ENCODE measurements at regions not wholly inside any gene's neighbourhood (a gene's known extent, or its start where the extent isn't known, plus 50 kb on each side); places are given as distances from the start of the nearest gene placed in this dataset.
"Not testable (repeated sequence)": the region's sequence is repeated elsewhere in the genome, so short reads cannot be mapped to it uniquely, and the experiment has no call there.

GRCh38 chr15:79777916-79778315 is 118.9 kb downstream of the MTHFS start:
- DNase-seq (ENCODE audit: low read depth) = no peak
- TF ChIP-seq CTCF (IDR thresholded peaks at IDR 0.05; ENCODE audit: low read depth, low read length) (no peak), MAX (IDR thresholded peaks at IDR 0.05; ENCODE audit: low read depth, low read length) (no peak), MYC (IDR thresholded peaks at IDR 0.05; ENCODE audit: low read depth, low read length) (no peak), POLR2A (IDR thresholded peaks at IDR 0.05; ENCODE audit: extremely low read depth, insufficient read length) (no peak)
- H3K4me3 ChIP-seq (ENCODE audit: low read depth, low read length) = no peak overlapping the region

GRCh38 chr15:79778378-79778990 is 118.3 kb downstream of the MTHFS start:
- H3K4me3 ChIP-seq (ENCODE audit: low read depth, low read length) = no peak overlapping the region
- TF ChIP-seq POLR2A (IDR thresholded peaks at IDR 0.05; ENCODE audit: extremely low read depth, insufficient read length) = no peak
- TF ChIP-seq CTCF (IDR thresholded peaks at IDR 0.05; ENCODE audit: low read depth, low read length) = no peak
- TF ChIP-seq MYC (IDR thresholded peaks at IDR 0.05; ENCODE audit: low read depth, low read length) = no peak
- TF ChIP-seq MAX (IDR thresholded peaks at IDR 0.05; ENCODE audit: low read depth, low read length) = no peak
- no peak for DNase-seq (ENCODE audit: low read depth)

GRCh38 chr15:79779746-79780145 is 117.1 kb downstream of the MTHFS start:
- DNase-seq (ENCODE audit: low read depth) = no peak
- no peak overlapping the region for H3K4me3 ChIP-seq (ENCODE audit: low read depth, low read length)
- TF ChIP-seq POLR2A (IDR thresholded peaks at IDR 0.05; ENCODE audit: extremely low read depth, insufficient read length) = no peak
- TF ChIP-seq MYC (IDR thresholded peaks at IDR 0.05; ENCODE audit: low read depth, low read length) = no peak

- not testable (repeated sequence) for DNase-seq (ENCODE audit: low read depth); H3K4me3 ChIP-seq (ENCODE audit: low read depth, low read length)
These were observed 114.5 kb downstream of the MTHFS start for GRCh38 chr15:79782307-79782706.
